ENCODE measurements at regions not wholly inside any gene's neighbourhood (a gene's known extent, or its start where the extent isn't known, plus 50 kb on each side); places are given as distances from the start of the nearest gene placed in this dataset.

- TF ChIP-seq CTCF (IDR thresholded peaks at IDR 0.05), result no peak
- no peak for TF ChIP-seq REST (IDR thresholded peaks at IDR 0.05; ENCODE audit: insufficient read depth in 1 of 2, low read depth in 2 of 2, low read length in 1 of 2)
- no peak for TF ChIP-seq POLR2AphosphoS5 (IDR thresholded peaks at IDR 0.05; ENCODE audit: low read depth, low read length)
- TF ChIP-seq TCF7L2 (IDR thresholded peaks at IDR 0.05; ENCODE audit: low read depth, low read length), result no peak
Measured at GRCh38 chr2:12960671-12961070, 243.9 kb downstream of the TRIB2 start.

Measured in Panc1 (cell line).